ENCODE measurements at regions not wholly inside any gene's neighbourhood (a gene's known extent, or its start where the extent isn't known, plus 50 kb on each side); places are given as distances from the start of the nearest gene placed in this dataset.

GRCh38 chr21:29424728-29425127 lies 126.0 kb downstream of the BACH1 start:
- H3K4me3 ChIP-seq (replicated peaks in 1 of 3; ENCODE audit: insufficient read depth in 1 of 3, low read depth in 2 of 3, low read length in 3 of 3) = no peak overlapping the region
- no peak for ATAC-seq
- no peak overlapping the region for H3K27ac ChIP-seq (ENCODE audit: extremely low read length, insufficient read depth, low read length)
- H3K4me1 ChIP-seq (ENCODE audit: insufficient read depth, low read length) = no peaks in the 10 kb centered on the region
- no peak overlapping the region for H2AFZ ChIP-seq (ENCODE audit: low read length)
- ChIA-PET POLR2A (no interaction called here), CTCF (ENCODE audit: low intra/inter-chr PET ratio, low total read pairs) (no interaction called here)
- DNase-seq (ENCODE audit: low spot score) = no peak
- no peak overlapping the region for H3K9ac ChIP-seq (ENCODE audit: insufficient read depth, low read depth, low read length)
- BruUV-seq (replicated peaks) = no TSS peak
- no peaks in the 10 kb centered on the region for H3K9me3 ChIP-seq (ENCODE audit: low read length)
- 98% methylated on average over 2 of the region's 2 CpGs for WGBS (ENCODE audit: low lambda C conversion rate)
- no peaks in the 10 kb centered on the region for H3K79me2 ChIP-seq (ENCODE audit: insufficient read depth, low read length)
- in situ Hi-C loops (cut with HindIII; ENCODE audit: extremely low pct_ligation_motif_present, low pct_unique_long_range_greater_than_20kb) (no loop called here), intact Hi-C loops (cut with micrococcal nuclease; ENCODE audit: unreplicated experiment) (no loop called here)
- H4K20me1 ChIP-seq (ENCODE audit: insufficient read depth, low read length) = no peaks in the 10 kb centered on the region
- TF ChIP-seq HNRNPK (IDR thresholded peaks at IDR 0.05; ENCODE audit: low read depth, low read length, poor library complexity, severe bottlenecking) = no peak
- TF ChIP-seq SRF (IDR thresholded peaks at IDR 0.05; ENCODE audit: low read depth, low read length) = no peak
- TF ChIP-seq ZNF432 (CRISPR knock-in tag; IDR thresholded peaks at IDR 0.05; ENCODE audit: borderline replicate concordance) = no peak
- TF ChIP-seq ZNF30 (CRISPR knock-in tag; IDR thresholded peaks at IDR 0.05) = no peak
- no peak for TF ChIP-seq HDAC6 (IDR thresholded peaks at IDR 0.05; ENCODE audit: low read depth, low read length)
- TF ChIP-seq ESRRA (CRISPR knock-in tag; IDR thresholded peaks at IDR 0.05; ENCODE audit: low read depth) = no peak
- no peak for TF ChIP-seq TCF12 (IDR thresholded peaks at IDR 0.05)
- TF ChIP-seq TCF12 (CRISPR knock-in tag; IDR thresholded peaks at IDR 0.05) = no peak
- no peak for TF ChIP-seq ZNF543 (CRISPR knock-in tag; IDR thresholded peaks at IDR 0.05)
- TF ChIP-seq LBX2 (CRISPR knock-in tag; IDR thresholded peaks at IDR 0.05; ENCODE audit: borderline replicate concordance) = no peak
- no peak for TF ChIP-seq CC2D1A (CRISPR knock-in tag; IDR thresholded peaks at IDR 0.05)
- H3K36me3 ChIP-seq (replicated peaks in 1 of 2; ENCODE audit: control insufficient read depth in 1 of 2, insufficient read depth in 2 of 2, low read length in 2 of 2) = no peaks in the 10 kb centered on the region
- H3K4me2 ChIP-seq (ENCODE audit: low read depth, low read length) = no peak overlapping the region
- FAIRE-seq = no peak
- H3K27me3 ChIP-seq (ENCODE audit: control insufficient read depth in 1 of 2, insufficient read depth in 2 of 2, low read length in 2 of 2) = no peaks in the 10 kb centered on the region

- Histone ChIP-seq H3K4me3 (replicated peaks in 1 of 3; ENCODE audit: insufficient read depth in 1 of 3, low read depth in 2 of 3, low read length in 3 of 3) (no peak overlapping the region), H3K27ac (ENCODE audit: extremely low read length, insufficient read depth, low read length) (no peak overlapping the region), H3K4me1 (ENCODE audit: insufficient read depth, low read length) (no peaks in the 10 kb centered on the region), H4K20me1 (ENCODE audit: insufficient read depth, low read length) (no peaks in the 10 kb centered on the region), H3K27me3 (ENCODE audit: control insufficient read depth in 1 of 2, insufficient read depth in 2 of 2, low read length in 2 of 2) (no peaks in the 10 kb centered on the region), H3K79me2 (ENCODE audit: insufficient read depth, low read length) (no peaks in the 10 kb centered on the region), H3K4me2 (ENCODE audit: low read depth, low read length) (no peak overlapping the region), H2AFZ (ENCODE audit: low read length) (no peak overlapping the region), H3K9me3 (ENCODE audit: low read length) (no peaks in the 10 kb centered on the region), H3K36me3 (replicated peaks in 1 of 2; ENCODE audit: control insufficient read depth in 1 of 2, insufficient read depth in 2 of 2, low read length in 2 of 2) (no peaks in the 10 kb centered on the region), H3K9ac (ENCODE audit: insufficient read depth, low read depth, low read length) (no peak overlapping the region)
- ATAC-seq (no peak), FAIRE-seq (no peak), DNase-seq (ENCODE audit: low spot score) (no peak)
- no peak for TF ChIP-seq NCOA1 (CRISPR knock-in tag; IDR thresholded peaks at IDR 0.05)
- TF ChIP-seq NR1H2 (CRISPR knock-in tag; IDR thresholded peaks at IDR 0.05; ENCODE audit: borderline replicate concordance, low read depth) = no peak
- no peak for TF ChIP-seq YEATS2 (CRISPR knock-in tag; IDR thresholded peaks at IDR 0.05; ENCODE audit: borderline replicate concordance)
- in situ Hi-C loops (cut with HindIII; ENCODE audit: extremely low pct_ligation_motif_present, low pct_unique_long_range_greater_than_20kb) (no loop called here), intact Hi-C loops (cut with micrococcal nuclease; ENCODE audit: unreplicated experiment) (no loop called here)
- ChIA-PET POLR2A (no interaction called here), CTCF (ENCODE audit: low intra/inter-chr PET ratio, low total read pairs) (no interaction called here)
- BruUV-seq (replicated peaks) = no TSS peak
Observed at GRCh38 chr21:29429218-29429617, 130.5 kb downstream of the BACH1 start.

Data from HepG2 (cell line).